PC-9 (cell line): ENCODE measurements at regions not wholly inside any gene's neighbourhood (a gene's known extent, or its start where the extent isn't known, plus 50 kb on each side); places are given as distances from the start of the nearest gene placed in this dataset.
A peak's percentile ranks its signal among the peaks of the same experiment; 100 is the strongest.

Experiments used
- BruUV-seq: library from RNA; stranded (reverse); fragments of 400-500 nt; replicated peaks from 2 replicates; lab custom pipeline; 2021; lab: Mats Ljungman, UMichigan
- CTCF ChIA-PET: fragments of 300-600 bp; sonication (Branson Sonifier 250); formaldehyde crosslinking; loops from one replicate; lab custom pipeline; 2022; ENCODE audit warnings: antibody characterized with exemption; lab: Charles Lee
- POLR2A ChIA-PET: fragments of 300-600 bp; sonication (Branson Sonifier 250); formaldehyde crosslinking; loops from one replicate; lab custom pipeline; 2022; ENCODE audit warnings: antibody characterized with exemption; ENCODE audit not compliant: unreplicated experiment; lab: Charles Lee
- DNase-seq, 2 experiments: peaks; one replicate each; pipeline versions ENCODE4 v3.0.0 to v3.0.0-alpha.2; 2015 to 2022; ENCODE audit warnings: mixed read lengths in 1 of 2
- H2AFZ ChIP-seq: fragments of 200-600 bp; sonication (generic); 2 replicates; pipeline ENCODE4 v1.8.1; 2017; ENCODE audit warnings: antibody characterized with exemption
- H3F3A ChIP-seq: fragments of 200-600 bp; sonication (generic); 2 replicates; pipeline ENCODE4 v1.8.1; 2017; ENCODE audit warnings: antibody characterized with exemption, mild to moderate bottlenecking, low read depth; ENCODE audit not compliant: insufficient read depth
- H3K27ac ChIP-seq: fragments of 200-600 bp; sonication (generic); 2 replicates; pipeline ENCODE4 v1.6.1; 2016; ENCODE audit warnings: mixed run types
- H3K27me3 ChIP-seq: fragments of 200-600 bp; sonication (generic); 2 replicates; pipeline ENCODE4 v1.6.1; 2016; ENCODE audit warnings: low read depth, mixed run types; ENCODE audit not compliant: insufficient read depth
- H3K36me3 ChIP-seq: fragments of 200-600 bp; sonication (generic); 2 replicates; pipeline ENCODE4 v1.6.1; 2016; ENCODE audit warnings: low read depth, mixed run types
- H3K4me1 ChIP-seq: fragments of 200-600 bp; sonication (generic); replicated peaks from 2 replicates; pipeline ENCODE4 v1.6.1; 2016; ENCODE audit warnings: mixed run types; ENCODE audit not compliant: insufficient read depth
- H3K4me2 ChIP-seq: fragments of 200-600 bp; sonication (generic); 2 replicates; pipeline ENCODE4 v1.6.1; 2017; ENCODE audit warnings: mixed run types
- H3K4me3 ChIP-seq: fragments of 200-600 bp; sonication (generic); 2 replicates; pipeline ENCODE4 v1.6.1; 2016; ENCODE audit warnings: mixed run types
- H3K79me2 ChIP-seq: fragments of 200-600 bp; sonication (generic); 2 replicates; pipeline ENCODE4 v1.6.1; 2017; ENCODE audit warnings: low read depth, mixed run types
- H3K9me2 ChIP-seq: fragments of 200-600 bp; sonication (generic); 2 replicates; pipeline ENCODE4 v1.8.1; 2017; ENCODE audit warnings: mild to moderate bottlenecking; ENCODE audit not compliant: insufficient read depth
- H3K9me3 ChIP-seq: fragments of 200-600 bp; sonication (generic); 2 replicates; pipeline ENCODE4 v1.8.1; 2016; ENCODE audit warnings: low read depth; ENCODE audit not compliant: insufficient read depth
- H4K20me1 ChIP-seq: fragments of 200-600 bp; sonication (generic); 2 replicates; pipeline ENCODE4 v1.8.1; 2017; ENCODE audit not compliant: insufficient read depth
- EZH2 ChIP-seq: fragments of 200-600 bp; sonication (generic); IDR thresholded peaks from 2 replicates; pipeline ENCODE4 v1.8.0; 2017; ENCODE audit warnings: antibody characterized with exemption, low read depth
- intact Hi-C: fragments of 100-400 bp; cut with micrococcal nuclease; formaldehyde crosslinking; loops from one replicate; pipeline ENCODE4 v1.10.0; 2022; ENCODE audit not compliant: unreplicated experiment
- TF ChIP-seq, protein P1 (sequence below): fragments of 200-600 bp; sonication (generic); conservative IDR thresholded peaks from 2 replicates; pipeline ENCODE4 v1.6.1; 2017; ENCODE audit warnings: mixed run types, antibody characterized with exemption, mild to moderate bottlenecking, moderate library complexity

GRCh38 chr14:44384093-44384492 is 123.0 kb downstream of the FSCB start:
- Histone ChIP-seq H3K4me3 (no peak overlapping the region), H3K79me2 (no peaks in the 10 kb centered on the region), H3K27ac (no peak overlapping the region), H4K20me1 (no peaks in the 10 kb centered on the region), H3K27me3 (no peaks in the 10 kb centered on the region), H3K4me2 (no peak overlapping the region), H3K9me3 (no peaks in the 10 kb centered on the region), H3K9me2 (no peaks in the 10 kb centered on the region), H2AFZ (no peak overlapping the region), H3K36me3 (no peaks in the 10 kb centered on the region), H3F3A (no peaks in the 10 kb centered on the region), H3K4me1 (no peaks in the 10 kb centered on the region)
- DNase-seq, result no peak
- no TSS peak for BruUV-seq
- TF ChIP-seq, protein P1, sequence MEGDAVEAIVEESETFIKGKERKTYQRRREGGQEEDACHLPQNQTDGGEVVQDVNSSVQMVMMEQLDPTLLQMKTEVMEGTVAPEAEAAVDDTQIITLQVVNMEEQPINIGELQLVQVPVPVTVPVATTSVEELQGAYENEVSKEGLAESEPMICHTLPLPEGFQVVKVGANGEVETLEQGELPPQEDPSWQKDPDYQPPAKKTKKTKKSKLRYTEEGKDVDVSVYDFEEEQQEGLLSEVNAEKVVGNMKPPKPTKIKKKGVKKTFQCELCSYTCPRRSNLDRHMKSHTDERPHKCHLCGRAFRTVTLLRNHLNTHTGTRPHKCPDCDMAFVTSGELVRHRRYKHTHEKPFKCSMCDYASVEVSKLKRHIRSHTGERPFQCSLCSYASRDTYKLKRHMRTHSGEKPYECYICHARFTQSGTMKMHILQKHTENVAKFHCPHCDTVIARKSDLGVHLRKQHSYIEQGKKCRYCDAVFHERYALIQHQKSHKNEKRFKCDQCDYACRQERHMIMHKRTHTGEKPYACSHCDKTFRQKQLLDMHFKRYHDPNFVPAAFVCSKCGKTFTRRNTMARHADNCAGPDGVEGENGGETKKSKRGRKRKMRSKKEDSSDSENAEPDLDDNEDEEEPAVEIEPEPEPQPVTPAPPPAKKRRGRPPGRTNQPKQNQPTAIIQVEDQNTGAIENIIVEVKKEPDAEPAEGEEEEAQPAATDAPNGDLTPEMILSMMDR, result no peak
- TF ChIP-seq EZH2, result no peak
- intact Hi-C loops, result no loop called here
- ChIA-PET POLR2A (no interaction called here), CTCF (no interaction called here)

DNA sequence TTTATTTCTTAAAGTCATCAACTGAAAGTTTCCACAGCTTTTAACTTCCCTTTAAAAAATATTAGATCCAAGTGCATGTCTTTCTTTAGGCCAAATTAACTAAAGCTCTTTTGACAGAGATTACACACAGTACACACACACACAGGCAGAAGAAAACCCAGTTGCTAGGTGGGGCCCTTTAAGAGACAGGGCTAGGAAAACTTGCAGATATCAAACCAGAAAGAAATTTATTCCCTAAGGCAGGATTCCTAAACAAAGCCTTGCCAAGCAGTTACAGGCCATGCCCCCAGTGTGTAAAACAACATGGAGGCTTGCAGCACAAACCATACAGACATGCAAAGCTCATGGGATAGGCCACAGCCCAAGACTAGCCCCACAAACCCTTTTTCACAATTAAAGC is 123.4 kb downstream of the FSCB start:
- no TSS peak for BruUV-seq
- intact Hi-C loops, result no loop called here
- Histone ChIP-seq H3K9me2 (no peaks in the 10 kb centered on the region), H3F3A (no peaks in the 10 kb centered on the region), H2AFZ (no peak overlapping the region), H3K4me3 (no peak overlapping the region), H3K4me1 (no peaks in the 10 kb centered on the region), H3K4me2 (peak overlapping the region; percentile 7; the same call in 1 of the 2 replicates), H3K9me3 (no peaks in the 10 kb centered on the region), H3K36me3 (no peaks in the 10 kb centered on the region), H3K27me3 (no peaks in the 10 kb centered on the region), H3K79me2 (no peaks in the 10 kb centered on the region), H4K20me1 (no peaks in the 10 kb centered on the region), H3K27ac (no peak overlapping the region)
- no peak for DNase-seq
- TF ChIP-seq, protein P1, result no peak
- TF ChIP-seq EZH2, result no peak
- ChIA-PET CTCF (no interaction called here), POLR2A (no interaction called here)

GRCh38 chr14:44379292-44379977 is 127.6 kb downstream of the FSCB start:
- Histone ChIP-seq H3F3A (no peaks in the 10 kb centered on the region), H2AFZ (no peak overlapping the region), H3K27me3 (no peaks in the 10 kb centered on the region), H3K4me1 (no peaks in the 10 kb centered on the region), H3K4me2 (no peak overlapping the region), H3K9me2 (no peaks in the 10 kb centered on the region), H4K20me1 (no peaks in the 10 kb centered on the region), H3K79me2 (no peaks in the 10 kb centered on the region), H3K36me3 (no peaks in the 10 kb centered on the region), H3K27ac (no peak overlapping the region), H3K9me3 (no peaks in the 10 kb centered on the region), H3K4me3 (no peak overlapping the region)
- no TSS peak for BruUV-seq
- CTCF ChIA-PET, result interaction anchor here (0.7 kb wide), 1 partner anchor 269 kb away, joined by 4 read pairs; no protein-coding TSS in a partner anchor
- POLR2A ChIA-PET, result no interaction called here
- intact Hi-C loops, result no loop called here
- no peak for DNase-seq
- TF ChIP-seq, protein P1, result no peak
- TF ChIP-seq EZH2, result no peak
